DND-41 (cell line): ENCODE measurements at regions not wholly inside any gene's neighbourhood (a gene's known extent, or its start where the extent isn't known, plus 50 kb on each side); places are given as distances from the start of the nearest gene placed in this dataset.

Experiments
- ATAC-seq: fragments of 200-7000 bp; cut with Tn5 transposase; 3 replicates; pipeline ENCODE4 v1.9.1; 2021; ENCODE audit warnings: low read depth; ENCODE audit not compliant: insufficient read depth
- DNase-seq: peaks from one replicate; pipeline ENCODE4 v3.0.0-alpha.2; 2020
- H2AFZ ChIP-seq: 2 replicates; pipeline ENCODE4 v1.6.0; 2012; ENCODE audit warnings: low read depth, low read length
- H3K27ac ChIP-seq: 2 replicates; pipeline ENCODE4 v1.5.1; 2012; ENCODE audit warnings: low read length, inconsistent platforms
- H3K27me3 ChIP-seq: fragments of 200-600 bp; sonication (generic); 2 replicates; pipeline ENCODE4 v1.6.0; 2012; ENCODE audit warnings: low read length, mild to moderate bottlenecking, inconsistent platforms; ENCODE audit not compliant: insufficient read depth, poor library complexity
- H3K36me3 ChIP-seq: 2 replicates; pipeline ENCODE4 v1.5.1; 2012; ENCODE audit warnings: low read length, inconsistent platforms; ENCODE audit not compliant: insufficient read depth
- H3K4me1 ChIP-seq: 2 replicates; pipeline ENCODE4 v1.5.1; 2012; ENCODE audit warnings: mild to moderate bottlenecking, low read length; ENCODE audit not compliant: insufficient read depth
- H3K4me2 ChIP-seq: 2 replicates; pipeline ENCODE4 v1.6.0; 2012; ENCODE audit warnings: mild to moderate bottlenecking, moderate library complexity, low read length, inconsistent platforms; ENCODE audit not compliant: insufficient read depth
- H3K4me3 ChIP-seq, 2 experiments: fragments of 200-600 bp in 1 of 2; shearing (Covaris generic) in 1 of 2; 2 replicates each; pipeline ENCODE4 v1.5.1; 2012 to 2016; ENCODE audit warnings: inconsistent platforms in 2 of 2, low read length in 2 of 2, mild to moderate bottlenecking in 2 of 2, low read depth in 1 of 2, moderate library complexity in 1 of 2
- H3K79me2 ChIP-seq: 2 replicates; pipeline ENCODE4 v1.6.0; 2012; ENCODE audit warnings: low read length, inconsistent platforms; ENCODE audit not compliant: insufficient read depth
- H3K9ac ChIP-seq: 2 replicates; pipeline ENCODE4 v1.6.0; 2012; ENCODE audit warnings: low read depth, mild to moderate bottlenecking, inconsistent platforms, low read length, moderate library complexity
- H3K9me3 ChIP-seq: 2 replicates; pipeline ENCODE4 v1.5.1; 2012; ENCODE audit warnings: low read length, moderate library complexity, mild to moderate bottlenecking, inconsistent platforms; ENCODE audit not compliant: insufficient read depth, severe bottlenecking
- H4K20me1 ChIP-seq: 2 replicates; pipeline ENCODE4 v1.6.0; 2012; ENCODE audit warnings: low read length; ENCODE audit not compliant: insufficient read depth
- CTCF ChIP-seq: IDR thresholded peaks from 2 replicates; pipeline ENCODE4 v1.5.1; 2012; ENCODE audit warnings: borderline replicate concordance, low read length, moderate library complexity, mild to moderate bottlenecking; ENCODE audit not compliant: poor library complexity, severe bottlenecking; ENCODE audit errors: extremely low read depth
- EZH2 ChIP-seq: IDR thresholded peaks from 3 replicates; pipeline ENCODE4 v1.6.1; 2012; ENCODE audit warnings: borderline replicate concordance, low read depth, mild to moderate bottlenecking, moderate library complexity, low read length, inconsistent platforms; ENCODE audit not compliant: severe bottlenecking

- Histone ChIP-seq H3K27me3 (peaks cover 10% of the 10 kb centered on the region), H4K20me1 (no peaks in the 10 kb centered on the region), H3K9ac (no peak overlapping the region), H3K4me3 (no peak overlapping the region), H3K27ac (no peak overlapping the region), H3K79me2 (no peaks in the 10 kb centered on the region), H3K4me2 (no peak overlapping the region), H2AFZ (no peak overlapping the region), H3K4me1 (no peaks in the 10 kb centered on the region), H3K9me3 (no peaks in the 10 kb centered on the region), H3K36me3 (no peaks in the 10 kb centered on the region)
- ATAC-seq (no peak), DNase-seq (no peak)
- TF ChIP-seq CTCF (no peak), EZH2 (no peak)
These were observed 73.7 kb upstream of the COPS8 start for GRCh38 chr2:237012004-237012403.

GRCh38 chr2:237012577-237013267, 73.0 kb upstream of the COPS8 start:
- Histone ChIP-seq H3K79me2 (no peaks in the 10 kb centered on the region), H3K4me1 (no peaks in the 10 kb centered on the region), H3K4me2 (no peak overlapping the region), H3K9me3 (no peaks in the 10 kb centered on the region), H3K9ac (no peak overlapping the region), H3K36me3 (no peaks in the 10 kb centered on the region), H3K4me3 (no peak overlapping the region), H4K20me1 (no peaks in the 10 kb centered on the region), H3K27me3 (peaks cover 10% of the 10 kb centered on the region), H2AFZ (no peak overlapping the region), H3K27ac (no peak overlapping the region)
- ATAC-seq: no peak
- no peak for DNase-seq
- TF ChIP-seq CTCF: no peak
- no peak for TF ChIP-seq EZH2

- Histone ChIP-seq H3K9me3 (no peaks in the 10 kb centered on the region), H3K4me2 (no peak overlapping the region), H3K9ac (no peak overlapping the region), H3K27ac (no peak overlapping the region), H3K4me3 (no peak overlapping the region; a peak in 1 of 4 replicates), H2AFZ (no peak overlapping the region), H3K79me2 (no peaks in the 10 kb centered on the region), H3K4me1 (no peaks in the 10 kb centered on the region), H3K27me3 (peaks cover 4% of the 10 kb centered on the region), H4K20me1 (no peaks in the 10 kb centered on the region), H3K36me3 (no peaks in the 10 kb centered on the region)
- no peak for ATAC-seq
- DNase-seq: no peak
- TF ChIP-seq EZH2: no peak
- TF ChIP-seq CTCF: no peak
These were observed 69.4 kb upstream of the COPS8 start for GRCh38 chr2:237016121-237016915.
